ENCODE measurements at regions not wholly inside any gene's neighbourhood (a gene's known extent, or its start where the extent isn't known, plus 50 kb on each side); places are given as distances from the start of the nearest gene placed in this dataset. TPM values are rescaled to one million over a fixed set of nuclear protein-coding genes. Genes with fewer than 3 reads are reported as not detected.

Small RNA genes in the stretch of these regions (small RNA-seq; reads per million reads assigned to genes)
- gene AL158209.2 (ENCODE audit: insufficient read depth) (not detected), gene RF00017 (ENCODE audit: insufficient read depth) (not detected), gene RNU6-15P (ENCODE audit: insufficient read depth) (not detected)

Data from neuronal stem cell (in vitro differentiated cells).